H9 (cell line): ENCODE measurements at regions not wholly inside any gene's neighbourhood (a gene's known extent, or its start where the extent isn't known, plus 50 kb on each side); places are given as distances from the start of the nearest gene placed in this dataset.

Experiments used
- DNase-seq: peaks from one replicate; pipeline ENCODE4 v3.0.0-alpha.2; 2017
- H2AFZ ChIP-seq: one replicate; pipeline ENCODE4 v1.6.1; 2013; ENCODE audit warnings: mild to moderate bottlenecking, low read length, control low read depth, moderate library complexity
- H2AK5ac ChIP-seq: 2 replicates; pipeline ENCODE4 v1.6.1; 2013; ENCODE audit warnings: low read length, control low read depth, mixed read lengths; ENCODE audit not compliant: insufficient read length
- H2BK120ac ChIP-seq: one replicate; pipeline ENCODE4 v1.6.1; 2013; ENCODE audit warnings: low read depth, mild to moderate bottlenecking, low read length, control low read depth, inconsistent platforms; ENCODE audit not compliant: poor library complexity, severe bottlenecking
- H2BK12ac ChIP-seq: 2 replicates; pipeline ENCODE4 v1.6.1; 2013; ENCODE audit warnings: low read length, control low read depth, mixed read lengths, low read depth; ENCODE audit not compliant: insufficient read length
- H2BK15ac ChIP-seq: 2 replicates; pipeline ENCODE4 v1.6.1; 2013; ENCODE audit warnings: low read depth, low read length, control low read depth
- H2BK20ac ChIP-seq: one replicate; pipeline ENCODE4 v1.6.1; 2013; ENCODE audit warnings: low read depth, mild to moderate bottlenecking, low read length, control low read depth, inconsistent platforms; ENCODE audit not compliant: poor library complexity, severe bottlenecking
- H2BK5ac ChIP-seq: 2 replicates; pipeline ENCODE4 v1.6.1; 2013; ENCODE audit warnings: low read length, control low read depth, mixed read lengths; ENCODE audit not compliant: insufficient read length
- H3K14ac ChIP-seq: 2 replicates; pipeline ENCODE4 v1.6.1; 2013; ENCODE audit warnings: low read length, control low read depth; ENCODE audit not compliant: insufficient read depth
- H3K18ac ChIP-seq: 2 replicates; pipeline ENCODE4 v1.6.1; 2013; ENCODE audit warnings: low read depth, mild to moderate bottlenecking, mixed read lengths, low read length, control low read depth; ENCODE audit not compliant: insufficient read length
- H3K23ac ChIP-seq: 2 replicates; pipeline ENCODE4 v1.6.1; 2013; ENCODE audit warnings: low read length, control low read depth, mixed read lengths, low read depth; ENCODE audit not compliant: insufficient read length
- H3K23me2 ChIP-seq: 2 replicates; pipeline ENCODE4 v1.6.1; 2013; ENCODE audit warnings: low read depth, mild to moderate bottlenecking, mixed read lengths, low read length, control low read depth; ENCODE audit not compliant: insufficient read length, poor library complexity, severe bottlenecking
- H3K27ac ChIP-seq: 2 replicates; pipeline ENCODE4 v1.5.1; 2013; ENCODE audit warnings: low read length, control low read depth, mixed read lengths, low read depth; ENCODE audit not compliant: insufficient read length
- H3K27me3 ChIP-seq: 2 replicates; pipeline ENCODE4 v1.6.1; 2013; ENCODE audit warnings: low read length, control low read depth, inconsistent platforms; ENCODE audit not compliant: insufficient read depth
- H3K4ac ChIP-seq: 2 replicates; pipeline ENCODE4 v1.6.1; 2013; ENCODE audit warnings: low read depth, mild to moderate bottlenecking, control low read depth, inconsistent platforms, low read length, moderate library complexity
- H3K4me1 ChIP-seq: 2 replicates; pipeline ENCODE4 v1.6.1; 2013; ENCODE audit warnings: low read length, control low read depth, inconsistent platforms; ENCODE audit not compliant: insufficient read depth
- H3K4me2 ChIP-seq: 2 replicates; pipeline ENCODE4 v1.6.1; 2013; ENCODE audit warnings: low read length, control low read depth, mixed read lengths; ENCODE audit not compliant: insufficient read length, insufficient read depth
- H3K56ac ChIP-seq: 2 replicates; pipeline ENCODE4 v1.6.1; 2013; ENCODE audit warnings: low read depth, mild to moderate bottlenecking, mixed read lengths, low read length, control low read depth; ENCODE audit not compliant: insufficient read length
- H3K79me1 ChIP-seq: 2 replicates; pipeline ENCODE4 v1.6.1; 2013; ENCODE audit warnings: low read depth, mild to moderate bottlenecking, moderate library complexity, low read length, control low read depth, inconsistent platforms; ENCODE audit not compliant: insufficient read depth, poor library complexity, severe bottlenecking
- H3K79me2 ChIP-seq: 2 replicates; pipeline ENCODE4 v1.6.1; 2013; ENCODE audit warnings: low read length, control low read depth, inconsistent platforms; ENCODE audit not compliant: insufficient read depth
- H3K9ac ChIP-seq: 2 replicates; pipeline ENCODE4 v1.6.1; 2013; ENCODE audit warnings: low read length, control low read depth, mixed read lengths; ENCODE audit not compliant: insufficient read length; ENCODE audit errors: extremely low read depth
- H3K9me3 ChIP-seq: one replicate; pipeline ENCODE4 v1.6.1; 2013; ENCODE audit warnings: low read depth, low read length, inconsistent platforms; ENCODE audit not compliant: control insufficient read depth
- H3T11ph ChIP-seq: one replicate; pipeline ENCODE4 v1.6.1; 2013; ENCODE audit warnings: mild to moderate bottlenecking, low read length, control low read depth, inconsistent platforms
- H4K20me1 ChIP-seq: one replicate; pipeline ENCODE4 v1.6.1; 2013; ENCODE audit not compliant: control insufficient read depth, insufficient read length, insufficient read depth
- H4K5ac ChIP-seq: 2 replicates; pipeline ENCODE4 v1.6.1; 2013; ENCODE audit warnings: low read depth, mild to moderate bottlenecking, mixed read lengths, low read length, control low read depth; ENCODE audit not compliant: insufficient read length
- H4K8ac ChIP-seq: replicated peaks from 2 replicates; pipeline ENCODE4 v1.6.1; 2013; ENCODE audit warnings: low read length, control low read depth, mixed read lengths, low read depth; ENCODE audit not compliant: insufficient read length
- H4K91ac ChIP-seq: 2 replicates; pipeline ENCODE4 v1.6.1; 2013; ENCODE audit warnings: low read depth, mild to moderate bottlenecking, moderate library complexity, mixed read lengths, low read length, control low read depth; ENCODE audit not compliant: insufficient read length
- H3K27ac Mint-ChIP-seq, 3 experiments: 2 replicates in 2 of 3; 3 replicates in 1 of 3; pipeline ENCODE4 v1.8.0; 2020 to 2021; ENCODE audit warnings: mixed read lengths in 3 of 3, mild to moderate bottlenecking in 1 of 3, moderate library complexity in 1 of 3
- H3K27me3 Mint-ChIP-seq: 2 replicates; pipeline ENCODE4 v1.8.0; 2021; ENCODE audit warnings: low read depth, mild to moderate bottlenecking, moderate library complexity, mixed read lengths
- H3K36me3 Mint-ChIP-seq, 3 experiments: 2 replicates in 2 of 3; 3 replicates in 1 of 3; pipeline ENCODE4 v1.8.0; 2020 to 2021; ENCODE audit warnings: low read depth in 3 of 3, mixed read lengths in 3 of 3; ENCODE audit not compliant: insufficient read depth in 1 of 3
- H3K4me1 Mint-ChIP-seq, 2 experiments: 2 replicates each; pipeline ENCODE4 v1.8.0; 2020; ENCODE audit warnings: mixed read lengths in 2 of 2
- H3K4me3 Mint-ChIP-seq, 2 experiments: 2 replicates in 1 of 2; 3 replicates in 1 of 2; pipeline ENCODE4 v1.8.0; 2020 to 2021; ENCODE audit warnings: mild to moderate bottlenecking in 2 of 2, mixed read lengths in 2 of 2, moderate library complexity in 1 of 2
- H3K9me3 Mint-ChIP-seq, 2 experiments: 2 replicates in 1 of 2; 3 replicates in 1 of 2; pipeline ENCODE4 v1.8.0; 2020; ENCODE audit warnings: mild to moderate bottlenecking in 2 of 2, mixed read lengths in 2 of 2, moderate library complexity in 1 of 2
- CTCF ChIP-seq: fragments of 200-600 bp; sonication (generic); conservative IDR thresholded peaks from 3 replicates; pipeline ENCODE4 v1.8.0; 2021; ENCODE audit warnings: antibody characterized with exemption, mild to moderate bottlenecking
- WGBS: extraction: QIAGEN DNeasy Blood & Tissue Kit; methylation state at CpG from one replicate; pipeline ENCODE4 v1.1.7; 2013; ENCODE audit warnings: missing lambda C conversion rate, low lambda C conversion rate, mixed read lengths; ENCODE audit not compliant: insufficient read length; ENCODE audit errors: extremely low coverage; 5-methylcytosine and 5-hydroxymethylcytosine counted together

GRCh38 chr10:128516180-128516579 lies 390.0 kb upstream of the MKI67 start:
- Histone ChIP-seq H3K56ac (no peak overlapping the region), H2BK15ac (no peak overlapping the region), H3T11ph (no peak overlapping the region), H3K79me2 (no peaks in the 10 kb centered on the region), H3K27ac (no peak overlapping the region), H2AFZ (no peak overlapping the region), H2BK20ac (no peak overlapping the region), H3K23ac (no peak overlapping the region), H4K20me1 (no peaks in the 10 kb centered on the region), H2BK5ac (no peak overlapping the region), H2BK12ac (no peak overlapping the region), H3K9me3 (no peaks in the 10 kb centered on the region), H3K27me3 (no peaks in the 10 kb centered on the region), H3K9ac (no peak overlapping the region), H4K8ac (no peak overlapping the region), H2AK5ac (no peak overlapping the region), H3K23me2 (peaks cover 5% of the 10 kb centered on the region), H4K5ac (no peak overlapping the region), H3K4ac (no peak overlapping the region), H3K4me2 (no peak overlapping the region), H3K14ac (no peak overlapping the region), H3K79me1 (no peaks in the 10 kb centered on the region), H4K91ac (no peak overlapping the region), H3K4me1 (no peaks in the 10 kb centered on the region), H3K18ac (no peak overlapping the region), H2BK120ac (no peak overlapping the region)
- no peaks in the 10 kb centered on the region; a peak in 2 of 7 replicates for H3K36me3 Mint-ChIP-seq
- no CpG with 5 or more reads among the region's 3 CpGs for WGBS
- no peaks in the 10 kb centered on the region; the same call in none of the 2 replicates for H3K27me3 Mint-ChIP-seq
- no peak for TF ChIP-seq CTCF
- H3K4me1 Mint-ChIP-seq, result peaks cover 5 to 7% of the 10 kb centered on the region in 2 experiments; a peak in 3 of 4 replicates
- no peak overlapping the region for H3K27ac Mint-ChIP-seq
- no peak for DNase-seq
- H3K4me3 Mint-ChIP-seq, result no peak overlapping the region
- no peaks in the 10 kb centered on the region; a peak in 1 of 5 replicates for H3K9me3 Mint-ChIP-seq
